OCI-LY3 (cell line): ENCODE measurements at regions not wholly inside any gene's neighbourhood (a gene's known extent, or its start where the extent isn't known, plus 50 kb on each side); places are given as distances from the start of the nearest gene placed in this dataset.

ENCODE experiments used
- H2AFZ ChIP-seq: fragments of 200-600, 300-600 bp; shearing (Covaris generic); 2 replicates; pipeline ENCODE4 v1.6.0; 2014; ENCODE audit warnings: antibody characterized with exemption, low read depth, low read length
- H3K27ac ChIP-seq: fragments of 200-600, 300-600 bp; sonication (generic); 2 replicates; pipeline ENCODE4 v1.5.1; 2014; ENCODE audit warnings: mild to moderate bottlenecking, low read length, moderate library complexity, mixed read lengths
- H3K27me3 ChIP-seq: fragments of 200-600, 300-600 bp; sonication (generic); 2 replicates; pipeline ENCODE4 v1.6.1; 2014; ENCODE audit warnings: low read depth, low read length, mixed read lengths
- H3K36me3 ChIP-seq: fragments of 200-600, 300-600 bp; sonication (generic); replicated peaks from 2 replicates; pipeline ENCODE3; 2014; ENCODE audit warnings: low read depth, low read length, mixed read lengths
- H3K4me1 ChIP-seq: fragments of 300-600, 200-600 bp; sonication (generic); 2 replicates; pipeline ENCODE4 v1.6.1; 2014; ENCODE audit warnings: low read length, mixed read lengths
- H3K4me2 ChIP-seq: fragments of 200-600, 300-600 bp; sonication (generic); 2 replicates; pipeline ENCODE4 v1.6.1; 2014; ENCODE audit warnings: low read length, mixed read lengths
- H3K4me3 ChIP-seq: fragments of 300-600, 200-600 bp; sonication (generic); 2 replicates; pipeline ENCODE4 v1.5.1; 2014; ENCODE audit warnings: antibody characterized with exemption, mild to moderate bottlenecking, low read length, moderate library complexity
- H3K79me2 ChIP-seq: fragments of 300-600, 200-600 bp; shearing (Covaris generic); 2 replicates; pipeline ENCODE4 v1.6.1; 2014; ENCODE audit warnings: mild to moderate bottlenecking, low read length, mixed read lengths
- H3K9ac ChIP-seq: fragments of 300-600, 200-600 bp; shearing (Covaris generic); 2 replicates; pipeline ENCODE4 v1.6.0; 2014; ENCODE audit warnings: mild to moderate bottlenecking, low read length, moderate library complexity
- H3K9me3 ChIP-seq: fragments of 200-600, 300-600 bp; shearing (Covaris generic); 2 replicates; pipeline ENCODE4 v1.6.1; 2014; ENCODE audit warnings: low read length, mixed read lengths; ENCODE audit not compliant: insufficient read depth
- H4K20me1 ChIP-seq: fragments of 200-600, 300-600 bp; sonication (generic); 2 replicates; pipeline ENCODE4 v1.6.1; 2016; ENCODE audit warnings: low read length, mixed read lengths; ENCODE audit not compliant: insufficient read depth
- EZH2phosphoT487 ChIP-seq: fragments of 200-600 bp; shearing (Covaris generic); IDR thresholded peaks from 2 replicates; pipeline ENCODE4 v1.6.1; 2018; ENCODE audit warnings: antibody characterized with exemption, mixed run types, low read depth
- TF ChIP-seq, protein P1 (sequence below): fragments of 200-600, 300-600 bp; sonication (generic); IDR thresholded peaks from 2 replicates; pipeline ENCODE4 v1.5.1; 2014; ENCODE audit warnings: antibody characterized with exemption, low read length, low read depth

DNA sequence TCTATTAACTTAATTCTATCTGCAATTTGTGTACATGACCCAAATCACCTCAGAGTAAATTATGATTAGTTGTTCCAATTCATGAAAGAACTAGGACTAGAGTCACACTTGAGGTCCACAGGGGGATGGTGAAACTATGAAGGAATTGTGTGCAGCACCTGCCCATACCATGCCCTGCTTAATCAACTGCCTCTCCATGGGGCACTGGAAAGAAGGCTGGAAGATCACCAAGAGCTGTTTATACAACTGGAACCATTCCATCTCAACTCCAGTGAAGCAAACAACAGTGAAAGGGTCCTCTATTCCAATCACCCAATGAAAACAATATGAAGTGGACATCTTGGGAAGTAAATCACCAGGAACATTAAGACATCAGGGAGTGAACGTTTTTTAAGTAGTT lies 98.7 kb upstream of the SEMA3D start:
- no peaks in the 10 kb centered on the region for H4K20me1 ChIP-seq
- peaks cover 18% of the 10 kb centered on the region for H3K4me1 ChIP-seq
- H3K4me3 ChIP-seq = no peak overlapping the region
- no peaks in the 10 kb centered on the region for H3K9me3 ChIP-seq
- H2AFZ ChIP-seq = no peak overlapping the region
- no peaks in the 10 kb centered on the region for H3K27me3 ChIP-seq
- H3K9ac ChIP-seq = no peak overlapping the region
- no peaks in the 10 kb centered on the region for H3K36me3 ChIP-seq
- H3K79me2 ChIP-seq = no peaks in the 10 kb centered on the region
- H3K27ac ChIP-seq = no peak overlapping the region
- no peak overlapping the region for H3K4me2 ChIP-seq
- no peak for TF ChIP-seq EZH2phosphoT487
- TF ChIP-seq, protein P1, sequence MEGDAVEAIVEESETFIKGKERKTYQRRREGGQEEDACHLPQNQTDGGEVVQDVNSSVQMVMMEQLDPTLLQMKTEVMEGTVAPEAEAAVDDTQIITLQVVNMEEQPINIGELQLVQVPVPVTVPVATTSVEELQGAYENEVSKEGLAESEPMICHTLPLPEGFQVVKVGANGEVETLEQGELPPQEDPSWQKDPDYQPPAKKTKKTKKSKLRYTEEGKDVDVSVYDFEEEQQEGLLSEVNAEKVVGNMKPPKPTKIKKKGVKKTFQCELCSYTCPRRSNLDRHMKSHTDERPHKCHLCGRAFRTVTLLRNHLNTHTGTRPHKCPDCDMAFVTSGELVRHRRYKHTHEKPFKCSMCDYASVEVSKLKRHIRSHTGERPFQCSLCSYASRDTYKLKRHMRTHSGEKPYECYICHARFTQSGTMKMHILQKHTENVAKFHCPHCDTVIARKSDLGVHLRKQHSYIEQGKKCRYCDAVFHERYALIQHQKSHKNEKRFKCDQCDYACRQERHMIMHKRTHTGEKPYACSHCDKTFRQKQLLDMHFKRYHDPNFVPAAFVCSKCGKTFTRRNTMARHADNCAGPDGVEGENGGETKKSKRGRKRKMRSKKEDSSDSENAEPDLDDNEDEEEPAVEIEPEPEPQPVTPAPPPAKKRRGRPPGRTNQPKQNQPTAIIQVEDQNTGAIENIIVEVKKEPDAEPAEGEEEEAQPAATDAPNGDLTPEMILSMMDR = no peak

GRCh38 chr7:85275204-85275603 lies 88.3 kb upstream of the SEMA3D start:
- TF ChIP-seq, protein P1 = no peak
- TF ChIP-seq EZH2phosphoT487 = no peak
- Histone ChIP-seq H2AFZ (no peak overlapping the region), H3K9ac (no peak overlapping the region), H3K4me2 (no peak overlapping the region), H3K79me2 (no peaks in the 10 kb centered on the region), H3K36me3 (no peaks in the 10 kb centered on the region), H3K27ac (no peak overlapping the region), H3K4me1 (no peaks in the 10 kb centered on the region), H4K20me1 (no peaks in the 10 kb centered on the region), H3K27me3 (no peaks in the 10 kb centered on the region), H3K4me3 (no peak overlapping the region), H3K9me3 (no peaks in the 10 kb centered on the region)

DNA sequence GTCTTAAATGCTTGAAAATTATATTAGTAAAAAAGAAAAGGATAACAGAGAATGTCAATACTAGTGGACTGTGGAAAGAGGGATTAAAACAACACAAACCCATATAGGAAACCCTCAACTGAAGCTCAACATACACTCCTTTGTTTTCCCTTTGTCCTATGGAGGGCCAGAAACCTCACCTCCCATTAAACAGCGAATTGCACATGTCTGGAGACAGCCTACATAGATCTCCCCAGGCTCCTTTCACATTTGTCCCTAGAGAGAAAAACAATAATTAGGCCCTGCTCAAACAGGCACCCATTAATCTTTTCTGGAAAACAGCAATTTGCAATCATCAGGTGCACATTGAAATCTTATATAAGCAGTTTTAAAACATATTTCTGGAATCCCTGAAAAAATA lies 87.6 kb upstream of the SEMA3D start:
- Histone ChIP-seq H3K4me2 (no peak overlapping the region), H3K9ac (no peak overlapping the region), H3K27ac (no peak overlapping the region), H3K79me2 (no peaks in the 10 kb centered on the region), H3K9me3 (no peaks in the 10 kb centered on the region), H3K27me3 (no peaks in the 10 kb centered on the region), H3K36me3 (no peaks in the 10 kb centered on the region), H3K4me1 (no peaks in the 10 kb centered on the region), H2AFZ (no peak overlapping the region), H4K20me1 (no peaks in the 10 kb centered on the region), H3K4me3 (no peak overlapping the region)
- TF ChIP-seq EZH2phosphoT487 = no peak
- TF ChIP-seq, protein P1 = no peak

- no peaks in the 10 kb centered on the region for H4K20me1 ChIP-seq
- no peak overlapping the region for H3K27ac ChIP-seq
- no peak overlapping the region for H3K4me3 ChIP-seq
- H2AFZ ChIP-seq = no peak overlapping the region
- no peaks in the 10 kb centered on the region for H3K4me1 ChIP-seq
- H3K9me3 ChIP-seq = no peaks in the 10 kb centered on the region
- TF ChIP-seq EZH2phosphoT487 = no peak
- TF ChIP-seq, protein P1 = no peak
- no peak overlapping the region for H3K4me2 ChIP-seq
- H3K9ac ChIP-seq = no peak overlapping the region
- H3K27me3 ChIP-seq = no peaks in the 10 kb centered on the region
- no peaks in the 10 kb centered on the region for H3K79me2 ChIP-seq
- H3K36me3 ChIP-seq = no peaks in the 10 kb centered on the region
Measured at GRCh38 chr7:85262891-85263290, 76.0 kb upstream of the SEMA3D start.
